WTC11 (cell line): ENCODE measurements at regions not wholly inside any gene's neighbourhood (a gene's known extent, or its start where the extent isn't known, plus 50 kb on each side); places are given as distances from the start of the nearest gene placed in this dataset.

Experiments used
- ATAC-seq: fragments of 200-7000 bp; cut with Tn5 transposase; 2 replicates; pipeline ENCODE4 v1.10.0; 2021; ENCODE audit warnings: mild to moderate bottlenecking, moderate library complexity
- CTCF ChIA-PET: fragments of 300-600 bp; sonication (Branson Sonifier 250); formaldehyde crosslinking; loops from one replicate; lab custom pipeline; 2021; ENCODE audit warnings: antibody characterized with exemption; lab: Charles Lee
- POLR2A ChIA-PET: fragments of 350-600 bp; sonication (Branson Sonifier 250); formaldehyde crosslinking; loops from one replicate; lab custom pipeline; 2021; ENCODE audit warnings: antibody characterized with exemption; lab: Charles Lee
- DNase-seq: peaks from one replicate; pipeline ENCODE4 v3.0.0; 2021; ENCODE audit warnings: low spot score
- H3K27ac Mint-ChIP-seq: 2 replicates; pipeline ENCODE4 v1.8.0; 2021; ENCODE audit warnings: mixed read lengths
- H3K27me3 Mint-ChIP-seq: 2 replicates; pipeline ENCODE4 v1.8.0; 2021; ENCODE audit warnings: low read depth, mild to moderate bottlenecking, moderate library complexity, mixed read lengths
- H3K36me3 Mint-ChIP-seq: 2 replicates; pipeline ENCODE4 v1.8.0; 2021; ENCODE audit warnings: mixed read lengths
- H3K4me1 Mint-ChIP-seq: 2 replicates; pipeline ENCODE4 v1.8.0; 2022; ENCODE audit warnings: mixed read lengths
- H3K4me3 Mint-ChIP-seq: 2 replicates; pipeline ENCODE4 v1.8.0; 2021; ENCODE audit warnings: mild to moderate bottlenecking, moderate library complexity, mixed read lengths
- H3K9me3 Mint-ChIP-seq: 2 replicates; pipeline ENCODE4 v1.8.0; 2021; ENCODE audit warnings: mixed read lengths
- AR ChIP-seq: fragments of 250-450 bp; sonication (Bioruptor Pico); IDR thresholded peaks from 2 replicates; pipeline ENCODE4 v1.9.0; 2021; ENCODE audit warnings: mild to moderate bottlenecking
- ATF3 ChIP-seq: sonication (generic); formaldehyde crosslinking; conservative IDR thresholded peaks from 2 replicates; pipeline ENCODE4 v1.8.1; 2022; ENCODE audit warnings: mild to moderate bottlenecking, missing genetic modification reagents
- ATF6 ChIP-seq: sonication (generic); formaldehyde crosslinking; IDR thresholded peaks from 2 replicates; pipeline ENCODE4 v1.8.1; 2023; ENCODE audit warnings: mild to moderate bottlenecking, missing genetic modification reagents
- CBFB ChIP-seq: sonication (generic); formaldehyde crosslinking; IDR thresholded peaks from 2 replicates; pipeline ENCODE4 v1.8.1; 2022; ENCODE audit warnings: mild to moderate bottlenecking, low read depth, missing genetic modification reagents
- E2F4 ChIP-seq: sonication (generic); formaldehyde crosslinking; IDR thresholded peaks from 2 replicates; pipeline ENCODE4 v1.8.1; 2022; ENCODE audit warnings: low read depth, mild to moderate bottlenecking, moderate library complexity, missing genetic modification reagents, borderline replicate concordance
- E2F5 ChIP-seq: sonication (generic); formaldehyde crosslinking; IDR thresholded peaks from 2 replicates; pipeline ENCODE4 v1.8.1; 2022; ENCODE audit warnings: mild to moderate bottlenecking, moderate library complexity, missing genetic modification reagents
- ELF4 ChIP-seq: sonication (generic); formaldehyde crosslinking; IDR thresholded peaks from 2 replicates; pipeline ENCODE4 v1.8.1; 2022; ENCODE audit warnings: low read depth, mild to moderate bottlenecking, moderate library complexity, missing genetic modification reagents
- ERG ChIP-seq: fragments of 250-450 bp; sonication (Bioruptor Pico); IDR thresholded peaks from 2 replicates; pipeline ENCODE4 v1.8.0; 2021; ENCODE audit warnings: mild to moderate bottlenecking
- FOXP1 ChIP-seq: sonication (generic); formaldehyde crosslinking; IDR thresholded peaks from 2 replicates; pipeline ENCODE4 v1.8.0; 2022; ENCODE audit warnings: missing genetic modification reagents, mild to moderate bottlenecking, moderate library complexity, borderline replicate concordance
- IRF1 ChIP-seq: sonication (generic); formaldehyde crosslinking; IDR thresholded peaks from 2 replicates; pipeline ENCODE4 v1.8.0; 2023; ENCODE audit warnings: missing genetic modification reagents
- IRF2 ChIP-seq: sonication (generic); formaldehyde crosslinking; IDR thresholded peaks from 2 replicates; pipeline ENCODE4 v1.8.0; 2022; ENCODE audit warnings: low read depth, missing genetic modification reagents, borderline replicate concordance
- NFYB ChIP-seq: sonication (generic); formaldehyde crosslinking; conservative IDR thresholded peaks from 2 replicates; pipeline ENCODE4 v1.8.0; 2022; ENCODE audit warnings: low read depth, missing genetic modification reagents
- PRRX2 ChIP-seq: fragments of 250-450 bp; sonication (Bioruptor Pico); IDR thresholded peaks from 2 replicates; pipeline ENCODE4 v1.8.0; 2021; ENCODE audit warnings: mild to moderate bottlenecking
- SMAD3 ChIP-seq: sonication (generic); formaldehyde crosslinking; IDR thresholded peaks from 2 replicates; pipeline ENCODE4 v1.8.0; 2022; ENCODE audit warnings: missing genetic modification reagents, mild to moderate bottlenecking, borderline replicate concordance
- SP1 ChIP-seq: sonication (generic); formaldehyde crosslinking; conservative IDR thresholded peaks from 2 replicates; pipeline ENCODE4 v1.8.1; 2022; ENCODE audit warnings: missing genetic modification reagents
- TP53 ChIP-seq: sonication (generic); formaldehyde crosslinking; IDR thresholded peaks from 2 replicates; pipeline ENCODE4 v1.8.1; 2023; ENCODE audit warnings: mild to moderate bottlenecking, missing genetic modification reagents
- USF1 ChIP-seq: sonication (generic); formaldehyde crosslinking; IDR thresholded peaks from 2 replicates; pipeline ENCODE4 v1.8.0; 2022; ENCODE audit warnings: mild to moderate bottlenecking, missing genetic modification reagents
- USF2 ChIP-seq: sonication (generic); formaldehyde crosslinking; IDR thresholded peaks from 2 replicates; pipeline ENCODE4 v1.8.1; 2023; ENCODE audit warnings: mild to moderate bottlenecking, missing genetic modification reagents, moderate library complexity
- ZMAT4 ChIP-seq: fragments of 250-450 bp; sonication (Bioruptor Pico); IDR thresholded peaks from 2 replicates; pipeline ENCODE4 v1.9.0; 2021; ENCODE audit warnings: mild to moderate bottlenecking
- ZNF219 ChIP-seq: sonication (generic); formaldehyde crosslinking; IDR thresholded peaks from 2 replicates; pipeline ENCODE4 v1.8.0; 2023; ENCODE audit warnings: missing genetic modification reagents, mild to moderate bottlenecking, borderline replicate concordance
- ZNF671 ChIP-seq: fragments of 250-450 bp; sonication (Bioruptor Pico); IDR thresholded peaks from 2 replicates; pipeline ENCODE4 v1.8.0; 2021; ENCODE audit warnings: mild to moderate bottlenecking

GRCh38 chr6:150456466-150456865 lies 87.7 kb downstream of the IYD start:
- POLR2A ChIA-PET, result no interaction called here
- no peaks in the 10 kb centered on the region; the same call in 1 of the 2 replicates for H3K27me3 Mint-ChIP-seq
- no peak for DNase-seq
- no peaks in the 10 kb centered on the region for H3K36me3 Mint-ChIP-seq
- ATAC-seq, result no peak
- H3K27ac Mint-ChIP-seq, result no peak overlapping the region
- no peak overlapping the region for H3K4me3 Mint-ChIP-seq
- peaks cover 6% of the 10 kb centered on the region; the same call in 1 of the 2 replicates for H3K9me3 Mint-ChIP-seq
- CTCF ChIA-PET, result interaction anchor here (1.4 kb wide), 1 partner anchor 361 kb away, joined by 3 read pairs; no protein-coding TSS in a partner anchor
- TF ChIP-seq CBFB (CRISPR knock-in tag) (no peak), ERG (no peak), ZNF219 (CRISPR knock-in tag) (no peak), E2F5 (CRISPR knock-in tag) (no peak), PRRX2 (CRISPR knock-in tag) (no peak), SP1 (CRISPR knock-in tag) (no peak), ZNF671 (no peak), ELF4 (CRISPR knock-in tag) (no peak), FOXP1 (CRISPR knock-in tag) (no peak), ZMAT4 (no peak), USF2 (CRISPR knock-in tag) (no peak), AR (CRISPR knock-in tag) (no peak), ATF6 (CRISPR knock-in tag) (no peak)
- peaks cover 17% of the 10 kb centered on the region for H3K4me1 Mint-ChIP-seq

- H3K9me3 Mint-ChIP-seq, result peaks cover 6% of the 10 kb centered on the region; the same call in 1 of the 2 replicates
- POLR2A ChIA-PET, result interaction anchor here (0.6 kb wide), 1 partner anchor 182 kb away, joined by 3 read pairs; no protein-coding TSS in a partner anchor
- H3K27ac Mint-ChIP-seq, result no peak overlapping the region
- ATAC-seq, result no peak
- H3K4me3 Mint-ChIP-seq, result no peak overlapping the region
- no peaks in the 10 kb centered on the region; the same call in 1 of the 2 replicates for H3K27me3 Mint-ChIP-seq
- no peak for TF ChIP-seq NFYB (CRISPR knock-in tag)
- no peak for TF ChIP-seq SMAD3 (CRISPR knock-in tag)
- no peak for TF ChIP-seq TP53 (CRISPR knock-in tag)
- no peak for TF ChIP-seq ATF3 (CRISPR knock-in tag)
- TF ChIP-seq IRF1 (CRISPR knock-in tag), result no peak
- TF ChIP-seq IRF2 (CRISPR knock-in tag), result no peak
- TF ChIP-seq E2F4 (CRISPR knock-in tag), result no peak
- no peak for TF ChIP-seq USF1 (CRISPR knock-in tag)
- TF ChIP-seq, all 79 proteins: peak for 0
- peaks cover 15% of the 10 kb centered on the region for H3K4me1 Mint-ChIP-seq
- DNase-seq, result no peak
- no peaks in the 10 kb centered on the region for H3K36me3 Mint-ChIP-seq
- CTCF ChIA-PET, result no interaction called here
Measured at GRCh38 chr6:150456902-150457643, 88.3 kb downstream of the IYD start.
